ENCODE measurements at regions not wholly inside any gene's neighbourhood (a gene's known extent, or its start where the extent isn't known, plus 50 kb on each side); places are given as distances from the start of the nearest gene placed in this dataset.
"Not testable (repeated sequence)": the region's sequence is repeated elsewhere in the genome, so short reads cannot be mapped to it uniquely, and the experiment has no call there.

- no peak for DNase-seq
Observed at GRCh38 chr12:126219654-126220279, 1154.5 kb downstream of the AACS start.

DNA sequence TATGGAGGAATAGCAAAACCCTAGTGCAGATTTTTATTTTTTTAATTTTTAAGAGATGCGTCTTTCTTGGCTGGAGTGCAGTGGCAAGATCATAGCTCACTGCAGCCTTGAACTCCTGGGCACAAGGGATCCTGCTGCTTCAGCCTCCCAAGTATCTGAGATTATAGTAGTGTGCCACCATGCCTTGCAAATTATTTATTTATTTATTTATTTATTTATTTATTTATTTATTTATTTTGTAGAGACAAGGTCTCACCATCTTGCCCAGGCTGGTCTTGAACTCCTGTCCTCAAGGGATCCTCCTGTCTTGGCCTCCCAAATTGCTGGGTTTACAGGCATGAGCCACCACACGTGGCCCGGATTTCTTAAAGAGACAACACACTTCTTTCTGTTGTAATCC, 1158.8 kb downstream of the AACS start:
- DNase-seq: no peak

DNA sequence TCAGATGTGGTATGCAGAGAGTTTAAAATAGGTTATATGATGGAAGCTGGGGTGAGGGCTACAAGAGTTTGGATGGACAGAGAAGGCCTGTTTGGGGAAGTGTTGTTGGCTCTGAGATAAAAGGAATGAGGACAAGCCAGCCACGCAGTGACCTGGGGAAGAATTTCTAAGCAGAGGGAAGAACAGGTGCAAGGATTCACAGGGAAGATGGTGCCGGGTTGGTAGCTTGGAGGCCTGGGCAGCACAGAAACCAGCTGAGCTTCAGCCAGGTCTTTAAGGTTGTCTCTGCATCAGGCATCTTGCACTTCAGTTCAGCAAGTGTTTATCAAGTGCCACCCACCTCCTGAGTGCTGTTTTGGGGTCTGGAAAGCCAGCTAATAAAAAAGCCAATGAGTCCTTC, 1163.7 kb downstream of the AACS start:
- no peak for DNase-seq

DNA sequence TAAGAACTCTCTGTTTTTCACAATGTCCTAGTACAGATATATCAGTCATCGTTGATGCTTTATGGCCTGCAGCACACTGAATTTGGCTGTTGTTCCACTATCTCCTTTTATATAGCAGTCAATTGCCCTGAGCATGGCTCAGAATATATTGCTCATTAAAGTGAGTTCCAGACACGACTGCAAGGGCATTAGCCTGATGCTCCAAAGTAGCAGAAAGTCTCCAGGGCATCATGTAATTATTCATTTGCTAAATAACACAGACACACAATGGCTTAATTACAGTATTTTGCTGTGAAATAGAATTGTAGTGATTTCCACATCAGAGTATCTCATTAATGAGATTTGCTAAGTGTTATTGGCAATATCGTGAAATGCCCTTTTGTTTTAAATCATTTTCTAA, 1167.5 kb downstream of the AACS start:
- no peak for DNase-seq

GRCh38 chr12:126233625-126234024, 1168.4 kb downstream of the AACS start:
- DNase-seq: no peak

DNA sequence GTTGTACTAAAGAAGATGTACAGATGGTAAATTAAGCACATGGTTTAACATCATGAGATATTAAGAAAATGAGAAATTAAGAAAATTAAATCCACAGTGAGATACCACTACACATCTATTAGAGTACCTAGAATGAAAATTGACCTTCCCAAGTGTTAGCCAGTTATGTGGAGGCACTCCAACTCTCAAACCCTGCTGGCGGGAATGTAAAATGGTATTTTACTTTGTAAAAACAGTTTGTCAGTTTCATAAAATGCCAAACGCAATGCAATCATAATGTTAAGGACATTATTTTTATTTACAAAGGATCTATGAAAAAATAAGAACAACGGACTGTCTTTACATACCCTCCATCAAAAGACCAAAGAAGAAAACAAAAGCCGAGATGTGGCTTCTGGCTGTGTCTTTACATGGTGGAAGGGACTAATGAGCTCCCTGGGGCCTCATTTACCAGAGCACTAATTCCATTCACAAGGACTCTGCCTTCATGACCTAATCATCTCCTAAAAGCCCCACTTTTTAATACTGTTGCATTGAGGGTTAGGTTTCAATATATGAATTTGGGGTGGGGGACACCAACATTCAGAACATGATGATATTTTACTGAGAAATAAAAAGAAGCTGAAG, 1178.7 kb downstream of the AACS start:
- DNase-seq: no peak

DNA sequence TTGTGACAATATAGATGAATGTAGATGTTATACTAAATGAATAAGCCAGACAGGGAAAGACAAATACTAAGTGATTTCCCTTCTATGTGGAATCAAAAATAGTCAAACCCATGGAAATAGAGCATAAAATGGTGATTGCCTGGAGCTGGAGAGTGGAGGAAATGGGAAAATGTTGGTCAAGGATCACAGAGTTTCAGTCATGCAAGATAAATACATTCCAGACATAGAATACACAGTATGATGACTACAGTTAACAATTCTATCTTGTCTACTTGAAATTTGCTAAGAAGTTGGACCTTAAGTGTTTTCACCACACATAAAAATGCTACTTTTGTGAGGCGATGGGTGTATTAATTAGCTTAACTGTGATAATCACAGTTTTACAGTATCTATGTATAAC, 1182.7 kb downstream of the AACS start:
- no peak for DNase-seq

DNA sequence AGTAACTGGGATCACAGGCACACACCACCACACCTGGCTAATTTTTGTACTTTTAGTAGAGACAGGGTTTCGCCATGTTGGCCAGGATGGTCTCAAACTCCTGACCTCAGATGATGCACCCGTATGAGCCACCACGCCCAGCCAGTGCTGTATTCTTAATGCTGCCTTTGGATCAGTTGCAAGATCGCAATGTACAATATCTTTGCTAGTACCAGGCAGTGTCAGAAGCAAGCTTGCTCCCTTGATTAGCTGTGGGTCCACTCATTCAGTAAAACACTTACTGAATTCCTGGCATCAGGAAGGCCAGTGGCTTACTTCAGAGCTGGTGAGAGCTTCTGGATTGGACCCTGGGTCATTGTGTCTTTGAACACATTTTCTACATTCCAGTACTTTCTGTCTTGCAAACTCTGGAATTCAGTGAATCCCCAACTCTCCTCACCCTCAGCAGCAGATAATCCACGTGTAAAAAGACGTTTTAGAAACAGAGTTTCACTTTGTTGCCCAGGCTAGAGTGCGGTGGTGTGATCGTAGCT, 1183.7 kb downstream of the AACS start:
- DNase-seq: no peak

DNA sequence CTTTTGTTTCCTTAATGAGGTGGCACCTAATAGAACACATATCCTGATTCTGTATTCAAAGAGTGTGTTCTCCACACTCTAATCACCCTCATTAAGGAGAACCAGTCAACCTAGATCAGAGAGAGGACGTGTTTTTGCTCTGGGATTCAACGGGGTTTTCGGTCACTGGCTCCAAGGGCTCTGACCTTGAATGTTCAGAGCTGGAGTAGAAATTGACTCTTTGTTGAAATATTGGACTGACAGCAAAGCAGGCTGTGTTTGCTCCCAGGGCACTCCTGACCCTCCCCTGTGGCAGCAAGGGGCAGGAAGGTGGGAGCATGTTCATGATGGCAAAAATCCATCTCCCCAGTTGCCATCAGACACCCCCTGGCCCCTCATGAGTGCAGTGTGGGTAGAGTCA, 1193.0 kb downstream of the AACS start:
- no peak for DNase-seq

DNA sequence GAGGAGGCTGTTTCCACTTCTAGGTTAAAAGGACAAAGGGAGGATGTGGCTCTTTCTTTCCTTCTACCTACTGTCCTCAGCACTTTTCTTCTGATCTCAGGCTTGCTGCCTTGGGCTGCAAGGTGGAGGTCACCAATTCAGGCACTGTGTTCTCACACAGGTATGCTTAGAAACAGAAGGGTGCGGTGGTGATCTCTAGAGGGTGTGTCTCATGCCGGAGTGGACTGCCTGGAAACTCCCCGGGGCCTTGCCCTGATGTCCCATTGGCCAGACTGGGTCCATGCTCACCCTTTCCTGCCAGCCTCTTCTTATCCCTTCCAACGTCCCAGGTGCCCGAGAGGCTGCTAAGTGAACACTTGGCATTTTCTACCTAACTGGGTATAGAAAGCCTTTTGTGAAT, 1197.6 kb downstream of the AACS start:
- no peak for DNase-seq

DNA sequence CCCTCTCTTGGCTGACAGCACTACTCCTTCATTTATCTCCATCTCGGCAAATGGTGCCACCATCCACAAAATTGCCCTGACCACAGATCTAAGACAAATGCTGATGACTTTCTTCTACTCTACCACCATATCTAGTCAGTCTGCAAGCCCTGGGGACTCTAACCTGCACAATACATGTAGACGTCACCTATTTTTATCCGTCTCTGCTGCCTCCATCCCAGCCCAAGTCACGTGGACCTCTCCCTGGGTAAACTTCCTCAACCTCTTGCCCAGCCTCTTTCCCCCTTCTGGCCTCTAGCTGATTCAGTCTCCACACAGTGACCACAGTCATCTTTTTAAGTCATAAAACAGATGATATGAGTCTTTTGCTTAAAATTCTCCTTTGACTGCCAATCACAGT, 1203.0 kb downstream of the AACS start:
- DNase-seq: no peak

DNA sequence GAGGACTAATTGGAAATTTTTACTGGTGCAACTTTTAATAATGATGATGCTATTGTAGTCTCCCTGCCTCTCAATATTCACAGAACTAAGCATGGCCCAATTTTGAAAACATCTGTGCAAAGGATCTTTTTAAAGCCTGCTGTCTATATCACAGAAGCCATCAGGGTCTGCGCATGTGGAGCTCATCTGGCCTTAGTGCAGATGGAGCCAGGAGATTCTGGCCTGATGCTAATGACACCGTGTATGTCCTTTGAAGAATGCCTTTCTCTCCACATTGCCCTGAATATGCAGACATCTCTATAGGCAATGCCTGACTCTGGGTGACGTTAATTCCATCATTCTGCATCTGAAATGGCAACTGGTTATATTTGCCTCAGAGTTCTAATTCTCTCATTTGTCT, 1205.9 kb downstream of the AACS start:
- DNase-seq: no peak

GRCh38 chr12:126282691-126283090, 1217.5 kb downstream of the AACS start:
- no peak for DNase-seq

GRCh38 chr12:126286203-126286602, 1221.0 kb downstream of the AACS start:
- DNase-seq: no peak

- DNase-seq: no peak
Observed at GRCh38 chr12:126290456-126290855, 1225.2 kb downstream of the AACS start.

GRCh38 chr12:126291987-126292386, 1226.8 kb downstream of the AACS start:
- DNase-seq: not testable (repeated sequence)

- DNase-seq: no peak
Observed at GRCh38 chr12:126295652-126296051, 1230.4 kb downstream of the AACS start.

DNA sequence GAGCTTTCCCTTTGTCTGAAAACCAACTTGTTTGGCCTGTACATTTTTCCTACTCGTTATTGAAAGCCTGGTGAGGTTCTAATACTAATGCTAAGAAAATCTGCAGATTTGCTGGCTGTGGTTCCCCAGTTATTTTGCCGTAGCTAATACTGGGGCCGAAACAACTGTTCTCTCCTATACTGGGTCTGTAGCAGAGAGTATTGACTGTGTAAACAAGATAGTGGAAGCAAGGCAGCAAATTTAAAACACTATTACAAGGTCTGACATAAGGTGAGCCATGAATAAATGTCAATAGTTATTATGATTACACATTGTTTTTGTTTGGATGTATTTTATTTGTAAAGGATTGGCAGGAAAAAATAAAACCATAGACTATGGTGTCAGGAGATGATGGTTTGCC, 1244.0 kb downstream of the AACS start:
- no peak for DNase-seq

DNA sequence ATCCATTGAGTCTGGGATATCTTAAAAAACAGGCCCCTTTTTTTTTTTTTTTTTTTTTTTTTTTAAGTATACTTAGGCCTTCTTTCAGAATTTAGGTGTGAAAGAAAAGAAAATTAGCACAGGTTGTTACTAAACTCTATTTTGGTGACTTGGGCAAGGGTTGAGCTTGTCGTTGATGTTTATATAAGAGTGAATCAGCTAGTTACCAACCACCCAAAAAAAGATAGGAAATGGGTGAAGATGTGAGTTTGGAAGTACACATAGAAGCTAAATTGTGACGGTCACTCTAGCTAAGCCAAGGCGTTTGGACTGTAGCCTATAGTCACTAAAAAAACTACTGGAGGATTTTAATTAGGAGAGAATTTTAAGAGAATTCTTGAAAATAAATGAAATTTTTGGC, 1247.2 kb downstream of the AACS start:
- no peak for DNase-seq

DNA sequence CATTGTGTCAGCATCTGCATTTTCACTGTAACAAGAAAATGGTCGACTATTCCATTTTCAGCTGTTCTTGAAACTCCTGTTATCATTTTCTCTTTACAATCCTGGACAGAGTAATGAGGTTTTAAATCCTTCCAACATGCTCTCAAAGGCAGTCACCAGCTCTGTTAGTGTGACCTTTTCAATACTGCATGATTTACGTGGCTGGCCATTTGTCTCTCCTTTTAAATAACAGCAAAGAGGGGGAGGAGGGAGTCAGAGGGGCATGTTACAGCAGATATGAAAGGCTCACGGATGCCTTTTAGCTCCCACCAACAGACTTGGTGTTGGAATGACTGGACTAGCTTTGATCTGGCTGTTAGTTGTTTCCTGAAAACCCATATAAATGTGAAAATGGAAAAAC, 1251.2 kb downstream of the AACS start:
- DNase-seq: no peak

GRCh38 chr12:126337556-126338441, 1272.6 kb downstream of the AACS start:
- no peak for DNase-seq

GRCh38 chr12:126342866-126343265, 1277.6 kb downstream of the AACS start:
- no peak for DNase-seq

GRCh38 chr12:126343321-126343720, 1278.1 kb downstream of the AACS start:
- DNase-seq: no peak

DNA sequence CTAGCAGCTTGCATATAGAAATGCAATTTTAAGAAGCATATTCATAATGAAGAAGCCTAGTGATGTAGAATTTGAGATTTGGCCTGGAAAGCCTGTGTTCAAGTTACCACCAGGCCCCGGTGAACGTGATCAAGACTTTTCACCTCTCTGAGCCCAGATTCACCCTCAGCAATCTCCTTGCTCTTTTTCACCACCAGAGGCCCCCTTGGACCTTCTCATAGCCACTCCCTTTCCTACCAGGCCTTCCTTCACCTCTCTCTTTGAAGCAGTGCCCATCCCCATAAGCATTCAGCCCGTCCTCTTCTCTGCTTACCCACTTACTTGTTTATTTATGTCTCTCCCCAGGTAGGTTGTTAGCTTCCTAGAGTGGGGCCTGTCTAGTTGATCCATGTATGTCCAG, 1280.9 kb downstream of the AACS start:
- no peak for DNase-seq

All from activated CD4-positive, alpha-beta T cell treated with anti-CD3 and anti-CD28 coated beads, Interleukin-2, amount 50 U/mL, for 4 hours (primary cell).